Epithelial cell of esophagus (primary cell): ENCODE measurements at regions not wholly inside any gene's neighbourhood (a gene's known extent, or its start where the extent isn't known, plus 50 kb on each side); places are given as distances from the start of the nearest gene placed in this dataset.

ENCODE experiments used
- DNase-seq: peaks from one replicate; pipeline ENCODE4 v3.0.0; 2010; ENCODE audit warnings: low read depth
- H3K4me3 ChIP-seq: 2 replicates; pipeline ENCODE4 v1.5.1; 2011; ENCODE audit warnings: mild to moderate bottlenecking, low read length, control low read depth
- TF ChIP-seq, protein P1 (sequence below): IDR thresholded peaks from 2 replicates; pipeline ENCODE4 v1.5.1; 2011; ENCODE audit warnings: low read depth, mild to moderate bottlenecking, low read length, control low read depth, inconsistent platforms; ENCODE audit not compliant: insufficient read depth; ENCODE audit errors: missing control alignments

DNA sequence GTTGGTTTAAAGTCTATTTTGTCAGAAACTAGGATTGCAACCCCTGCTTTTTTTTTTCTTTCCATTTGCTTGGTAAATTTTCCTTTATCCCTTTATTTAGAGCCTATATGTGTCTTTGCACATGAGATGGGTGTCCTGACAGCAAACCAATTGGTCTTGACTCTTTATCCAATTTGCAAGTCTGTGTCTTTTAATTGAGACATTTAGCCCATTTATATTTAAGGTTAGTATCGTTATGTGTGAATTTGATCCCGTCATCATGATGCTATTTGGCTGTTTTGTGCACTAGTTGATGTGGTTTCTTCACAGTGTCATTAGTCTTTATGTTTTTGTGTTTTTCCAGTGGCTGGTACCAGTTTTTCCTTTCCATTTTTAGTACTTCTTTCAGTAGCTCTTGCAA lies 127.7 kb upstream of the ZNF267 start:
- TF ChIP-seq, protein P1, sequence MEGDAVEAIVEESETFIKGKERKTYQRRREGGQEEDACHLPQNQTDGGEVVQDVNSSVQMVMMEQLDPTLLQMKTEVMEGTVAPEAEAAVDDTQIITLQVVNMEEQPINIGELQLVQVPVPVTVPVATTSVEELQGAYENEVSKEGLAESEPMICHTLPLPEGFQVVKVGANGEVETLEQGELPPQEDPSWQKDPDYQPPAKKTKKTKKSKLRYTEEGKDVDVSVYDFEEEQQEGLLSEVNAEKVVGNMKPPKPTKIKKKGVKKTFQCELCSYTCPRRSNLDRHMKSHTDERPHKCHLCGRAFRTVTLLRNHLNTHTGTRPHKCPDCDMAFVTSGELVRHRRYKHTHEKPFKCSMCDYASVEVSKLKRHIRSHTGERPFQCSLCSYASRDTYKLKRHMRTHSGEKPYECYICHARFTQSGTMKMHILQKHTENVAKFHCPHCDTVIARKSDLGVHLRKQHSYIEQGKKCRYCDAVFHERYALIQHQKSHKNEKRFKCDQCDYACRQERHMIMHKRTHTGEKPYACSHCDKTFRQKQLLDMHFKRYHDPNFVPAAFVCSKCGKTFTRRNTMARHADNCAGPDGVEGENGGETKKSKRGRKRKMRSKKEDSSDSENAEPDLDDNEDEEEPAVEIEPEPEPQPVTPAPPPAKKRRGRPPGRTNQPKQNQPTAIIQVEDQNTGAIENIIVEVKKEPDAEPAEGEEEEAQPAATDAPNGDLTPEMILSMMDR, result no peak
- H3K4me3 ChIP-seq, result no peak overlapping the region
- no peak for DNase-seq

DNA sequence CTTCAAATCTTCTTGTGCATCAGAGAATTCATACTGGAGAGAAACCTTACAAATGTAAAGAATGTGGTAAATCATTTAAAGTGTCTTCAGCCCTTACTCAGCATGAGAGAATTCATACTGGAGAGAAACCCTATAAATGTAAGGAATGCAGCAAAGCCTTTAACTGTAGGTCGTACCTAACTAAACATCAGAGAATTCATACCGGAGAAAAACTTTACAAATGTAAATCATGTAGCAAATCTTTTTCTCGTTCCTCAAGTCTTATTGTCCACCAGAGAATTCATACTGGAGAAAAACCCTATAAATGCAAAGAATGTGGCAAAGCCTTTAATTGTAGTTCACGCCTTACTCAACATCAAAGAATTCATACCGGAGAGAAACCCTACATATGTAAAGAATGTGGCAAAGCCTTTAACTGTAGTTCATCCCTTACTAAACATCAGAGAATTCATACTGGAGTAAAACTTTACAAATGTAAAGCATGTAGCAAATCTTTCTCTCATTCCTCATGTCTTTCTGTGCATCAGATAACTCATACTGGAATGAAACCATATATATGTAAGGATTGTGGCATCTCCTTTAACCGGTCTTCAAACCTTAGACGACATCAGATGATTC lies 118.5 kb upstream of the ZNF267 start:
- H3K4me3 ChIP-seq, result no peak overlapping the region
- TF ChIP-seq, protein P1, result no peak
- no peak for DNase-seq

DNA sequence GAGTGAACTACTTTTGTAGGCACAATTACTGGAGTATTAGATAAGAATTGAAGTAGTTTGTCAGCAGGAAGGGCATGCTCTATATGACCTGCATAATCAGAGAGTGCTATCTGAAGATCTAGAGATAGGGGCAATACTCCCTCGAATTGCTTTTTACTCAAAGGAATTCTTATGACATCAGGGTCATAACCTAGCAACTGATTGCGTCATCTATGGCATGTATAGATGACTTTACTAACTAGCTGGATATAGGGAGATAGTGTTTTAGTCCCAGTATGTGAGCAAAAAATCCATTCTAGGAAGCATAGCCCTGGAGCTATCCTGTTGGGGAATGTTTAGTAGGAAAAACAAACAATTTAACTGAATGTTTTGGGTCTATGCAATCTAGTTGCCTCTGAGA lies 109.5 kb upstream of the ZNF267 start:
- TF ChIP-seq, protein P1, result no peak
- H3K4me3 ChIP-seq, result no peak overlapping the region
- no peak for DNase-seq

DNA sequence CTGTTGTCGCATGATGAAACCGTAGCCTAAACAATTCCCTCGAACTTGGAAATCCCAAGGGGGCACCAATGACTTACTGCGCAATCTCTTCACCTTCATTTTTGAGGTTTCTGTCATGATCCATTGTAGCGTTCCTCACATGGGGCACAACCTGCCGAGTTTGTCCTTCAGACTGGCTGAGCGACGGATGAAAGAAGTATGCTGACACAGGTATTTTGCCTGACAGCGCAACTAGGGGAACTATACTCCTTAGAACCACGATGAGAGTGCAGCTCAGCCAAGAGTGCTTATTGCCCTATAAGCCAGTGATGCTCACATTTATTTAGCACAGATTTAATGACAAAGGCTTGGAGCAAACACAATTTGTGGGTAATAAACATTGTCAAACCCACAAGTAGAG lies 106.3 kb upstream of the ZNF267 start:
- H3K4me3 ChIP-seq, result no peak overlapping the region
- DNase-seq, result no peak
- TF ChIP-seq, protein P1, result no peak

DNA sequence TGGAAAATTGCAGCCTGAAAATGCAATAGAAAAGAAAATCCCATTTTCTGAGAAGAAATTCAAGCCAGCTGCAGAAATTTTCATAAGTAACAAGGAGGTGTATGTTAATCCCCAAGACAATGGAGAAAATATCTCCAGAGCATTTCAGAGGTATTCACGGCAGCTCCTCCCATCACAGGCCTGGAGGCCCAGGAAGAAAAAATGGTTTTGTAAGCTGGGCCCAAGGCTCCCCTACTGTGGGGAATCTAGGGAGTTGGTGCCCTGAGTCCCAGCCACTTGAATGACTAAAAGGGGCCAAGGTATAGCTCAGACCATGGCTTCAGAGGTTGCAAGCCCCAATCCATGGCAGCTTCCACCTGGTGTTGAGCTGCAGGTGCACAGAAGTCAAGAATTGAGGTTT lies 93.3 kb upstream of the ZNF267 start:
- TF ChIP-seq, protein P1, result no peak
- no peak for DNase-seq
- H3K4me3 ChIP-seq, result no peak overlapping the region

DNA sequence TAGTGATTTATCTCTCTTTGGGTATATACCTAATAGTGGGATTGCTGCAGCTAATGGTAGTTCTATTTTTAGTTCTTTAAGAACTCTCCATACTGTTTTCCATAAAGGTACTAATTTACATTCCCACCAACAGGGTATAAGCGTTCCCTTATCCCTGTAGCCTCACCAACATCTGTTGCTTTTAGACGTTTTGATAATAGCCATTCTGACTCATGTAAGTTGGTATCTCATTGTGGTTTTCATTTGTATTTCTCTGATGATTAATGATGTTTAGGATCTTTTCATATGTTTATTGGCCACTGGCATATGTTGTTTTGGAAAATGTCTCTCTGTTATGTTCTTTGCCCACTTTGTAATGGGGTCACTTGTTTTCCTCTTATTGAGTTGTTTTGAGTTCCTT lies 88.5 kb upstream of the ZNF267 start:
- H3K4me3 ChIP-seq, result no peak overlapping the region
- TF ChIP-seq, protein P1, result no peak
- DNase-seq, result no peak

DNA sequence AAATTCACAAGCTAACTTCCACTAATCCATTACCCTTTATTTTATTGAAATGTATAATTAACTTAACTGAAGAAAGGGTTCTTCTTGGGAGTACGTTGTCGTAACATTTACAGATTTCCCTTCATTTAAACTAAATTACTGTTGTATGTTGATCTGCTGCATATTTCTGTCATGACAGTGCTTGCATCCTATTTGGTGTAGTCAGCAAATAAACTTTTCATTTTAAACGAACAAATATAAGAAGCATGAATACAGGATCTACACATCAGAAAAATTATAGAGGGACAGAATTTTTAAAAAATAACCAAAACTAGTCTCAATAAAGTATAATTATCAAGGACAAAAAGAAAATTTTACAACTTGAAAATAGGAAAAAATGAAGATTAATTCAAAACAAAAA lies 66.5 kb upstream of the ZNF267 start:
- no peak for DNase-seq
- TF ChIP-seq, protein P1, result no peak
- no peak overlapping the region for H3K4me3 ChIP-seq
